Activated CD4-positive, alpha-beta T cell treated with anti-CD3 and anti-CD28 coated beads for 36 hours (primary cell): ENCODE measurements at regions not wholly inside any gene's neighbourhood (a gene's known extent, or its start where the extent isn't known, plus 50 kb on each side); places are given as distances from the start of the nearest gene placed in this dataset.
"Not testable (repeated sequence)": the region's sequence is repeated elsewhere in the genome, so short reads cannot be mapped to it uniquely, and the experiment has no call there.

ENCODE experiments used
- ATAC-seq: fragments of 200-7000 bp; cut with Tn5 transposase; one replicate; pipeline ENCODE4 v1.10.0; 2021; ENCODE audit warnings: mild to moderate bottlenecking, moderate library complexity
- CTCF ChIA-PET: fragments of 350-600 bp; sonication (Branson Sonifier 250); formaldehyde crosslinking; loops from one replicate; lab custom pipeline; 2021; ENCODE audit warnings: antibody characterized with exemption; lab: Charles Lee
- POLR2A ChIA-PET: fragments of 350-600 bp; sonication (Branson Sonifier 250); formaldehyde crosslinking; loops from one replicate; lab custom pipeline; 2021; ENCODE audit warnings: antibody characterized with exemption, inconsistent platforms; lab: Charles Lee
- DNase-seq: peaks from one replicate; pipeline ENCODE4 v3.0.0-alpha.2; 2020
- H3K27ac Mint-ChIP-seq: one replicate; pipeline ENCODE4 v1.8.0; 2021; ENCODE audit warnings: mixed read lengths
- H3K27me3 Mint-ChIP-seq: one replicate; pipeline ENCODE4 v1.8.0; 2021; ENCODE audit warnings: mixed read lengths
- H3K36me3 Mint-ChIP-seq: one replicate; pipeline ENCODE4 v1.8.0; 2021; ENCODE audit warnings: low read depth, mixed read lengths
- H3K4me1 Mint-ChIP-seq: one replicate; pipeline ENCODE4 v1.8.0; 2021; ENCODE audit warnings: mixed read lengths
- H3K4me3 Mint-ChIP-seq: one replicate; pipeline ENCODE4 v1.8.0; 2021; ENCODE audit warnings: mild to moderate bottlenecking, moderate library complexity, mixed read lengths
- H3K9me3 Mint-ChIP-seq: one replicate; pipeline ENCODE4 v1.8.0; 2021; ENCODE audit warnings: low read depth, mixed read lengths
- intact Hi-C, 2 experiments: fragments of 100-400 bp; cut with DNase I in 1 of 2; cut with micrococcal nuclease in 1 of 2; formaldehyde crosslinking; loops; one replicate each; pipeline versions ENCODE4 v1.14.2 to v1.15.1; 2022 to 2024; cut with DNase I, micrococcal nuclease

- POLR2A ChIA-PET = no interaction called here
- intact Hi-C loops = no loop called here
- peaks cover 3% of the 10 kb centered on the region for H3K27me3 Mint-ChIP-seq
- H3K36me3 Mint-ChIP-seq = no peaks in the 10 kb centered on the region
- H3K27ac Mint-ChIP-seq = no peak overlapping the region
- no peak for DNase-seq
- CTCF ChIA-PET = interaction anchor here (0.6 to 0.7 kb wide), 2 partner anchors 184 to 318 kb away, joined by 3 read pairs; no protein-coding TSS in a partner anchor
- no peak overlapping the region for H3K4me3 Mint-ChIP-seq
- no peaks in the 10 kb centered on the region for H3K4me1 Mint-ChIP-seq
- H3K9me3 Mint-ChIP-seq = no peaks in the 10 kb centered on the region
- no peak for ATAC-seq
Observed at GRCh38 chr13:30071969-30072817, 221.8 kb upstream of the UBL3 start.

GRCh38 chr13:30065181-30065580 is 214.8 kb upstream of the UBL3 start:
- no peak for ATAC-seq
- H3K9me3 Mint-ChIP-seq = no peaks in the 10 kb centered on the region
- CTCF ChIA-PET = no interaction called here

DNA sequence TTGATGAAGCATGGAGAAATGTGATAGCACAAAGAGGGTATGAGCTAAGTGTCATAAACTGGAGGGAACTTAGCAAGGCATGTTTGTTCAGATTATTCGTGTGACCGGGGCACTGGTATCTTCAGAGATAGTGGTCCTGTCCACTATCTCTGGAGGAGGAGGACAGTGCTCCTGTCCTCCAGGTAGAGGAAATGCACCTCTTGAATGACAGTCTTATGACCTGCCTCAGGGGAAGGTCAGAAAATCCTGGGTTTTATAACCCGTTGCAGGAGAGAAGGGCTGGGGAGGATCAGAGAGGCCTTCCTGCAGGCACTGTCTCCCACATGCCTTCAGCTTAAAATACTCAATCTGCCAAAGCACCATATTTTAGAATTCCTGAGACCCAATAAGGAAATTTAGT is 213.5 kb upstream of the UBL3 start:
- DNase-seq (no peak), ATAC-seq (no peak)
- H3K9me3 Mint-ChIP-seq = no peaks in the 10 kb centered on the region
- no peak overlapping the region for H3K27ac Mint-ChIP-seq
- CTCF ChIA-PET = no interaction called here
- POLR2A ChIA-PET = no interaction called here
- no peaks in the 10 kb centered on the region for H3K4me1 Mint-ChIP-seq
- H3K36me3 Mint-ChIP-seq = no peaks in the 10 kb centered on the region
- no peak overlapping the region for H3K4me3 Mint-ChIP-seq
- intact Hi-C loops = no loop called here
- peaks cover 3% of the 10 kb centered on the region for H3K27me3 Mint-ChIP-seq

More at GRCh38 chr13:30065181-30065580, 214.8 kb upstream of the UBL3 start:
- POLR2A ChIA-PET = no interaction called here
- Mint-ChIP-seq H3K27ac (no peak overlapping the region), H3K27me3 (peaks cover 3% of the 10 kb centered on the region), H3K4me1 (no peaks in the 10 kb centered on the region), H3K4me3 (no peak overlapping the region), H3K36me3 (no peaks in the 10 kb centered on the region)
- intact Hi-C loops = no loop called here
- no peak for DNase-seq

DNA sequence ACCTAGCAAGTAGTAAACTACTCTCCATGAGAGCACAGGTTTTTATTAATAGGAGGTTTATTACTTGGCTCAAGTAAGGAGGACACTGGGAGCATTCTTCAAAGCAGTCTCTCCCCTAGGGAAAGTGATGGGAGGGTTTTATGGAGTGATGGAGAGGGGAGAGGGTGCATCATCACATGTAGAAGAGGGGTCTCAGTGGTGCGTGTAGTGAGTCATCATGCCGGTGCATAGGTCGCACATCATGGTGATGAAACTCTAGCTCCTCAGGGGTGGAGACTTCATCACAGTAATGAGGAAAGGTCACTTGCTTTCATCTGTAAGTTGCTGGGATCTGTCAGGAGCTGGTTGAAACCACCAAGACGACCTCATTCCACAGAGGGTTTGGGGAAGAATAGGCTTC is 210.8 kb upstream of the UBL3 start:
- CTCF ChIA-PET = interaction anchor here (0.7 kb wide), 1 partner anchor 9 kb away, joined by 3 read pairs; no protein-coding TSS in a partner anchor
- H3K36me3 Mint-ChIP-seq = peaks cover 2% of the 10 kb centered on the region

GRCh38 chr13:30058429-30058828 is 208.0 kb upstream of the UBL3 start:
- DNase-seq = no peak
- POLR2A ChIA-PET = no interaction called here
- no peak overlapping the region for H3K27ac Mint-ChIP-seq
- no peaks in the 10 kb centered on the region for H3K4me1 Mint-ChIP-seq
- intact Hi-C loops = no loop called here
- peaks cover 4% of the 10 kb centered on the region for H3K9me3 Mint-ChIP-seq
- H3K27me3 Mint-ChIP-seq = no peaks in the 10 kb centered on the region
- CTCF ChIA-PET = no interaction called here
- H3K4me3 Mint-ChIP-seq = no peak overlapping the region
- ATAC-seq = no peak
- peaks cover 2% of the 10 kb centered on the region for H3K36me3 Mint-ChIP-seq

More for the DNA sequence above, 210.8 kb upstream of the UBL3 start:
- no peak overlapping the region for H3K4me3 Mint-ChIP-seq
- no peaks in the 10 kb centered on the region for H3K4me1 Mint-ChIP-seq
- intact Hi-C loops = no loop called here
- H3K27me3 Mint-ChIP-seq = no peaks in the 10 kb centered on the region
- H3K27ac Mint-ChIP-seq = no peak overlapping the region
- H3K9me3 Mint-ChIP-seq = peaks cover 4% of the 10 kb centered on the region
- POLR2A ChIA-PET = no interaction called here
- no peak for ATAC-seq
- DNase-seq = no peak

DNA sequence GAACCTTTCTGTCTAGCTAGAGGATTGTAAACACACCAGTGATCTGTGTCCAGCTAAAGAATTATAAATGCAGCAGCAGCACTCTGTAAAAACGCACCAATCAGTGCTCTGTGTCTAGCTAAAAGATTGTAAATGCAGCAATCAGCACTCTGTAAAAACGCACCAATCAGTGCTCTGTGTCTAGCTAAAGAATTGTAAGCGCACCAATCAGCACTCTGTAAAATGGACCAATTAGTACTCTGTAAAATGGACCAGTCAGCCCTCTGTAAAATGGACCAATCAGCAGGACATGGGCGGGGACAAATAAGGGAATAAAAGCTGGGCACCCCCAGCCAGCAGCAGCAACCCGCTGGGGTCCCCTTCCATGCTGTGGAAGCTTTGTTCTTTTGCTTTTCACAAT is 204.1 kb upstream of the UBL3 start:
- H3K4me1 Mint-ChIP-seq = peaks cover 10% of the 10 kb centered on the region
- CTCF ChIA-PET = interaction anchor here (1.0 kb wide), 1 partner anchor 19 kb away, joined by 4 read pairs; no protein-coding TSS in a partner anchor
- DNase-seq, intact Hi-C loops, H3K4me3 Mint-ChIP-seq, POLR2A ChIA-PET, H3K27ac Mint-ChIP-seq, H3K36me3 Mint-ChIP-seq, ATAC-seq, H3K27me3 Mint-ChIP-seq, H3K9me3 Mint-ChIP-seq: not testable (repeated sequence)

GRCh38 chr13:30053939-30054338 is 203.5 kb upstream of the UBL3 start:
- intact Hi-C loops = no loop called here
- no peak for DNase-seq
- Mint-ChIP-seq H3K36me3 (peaks cover 2% of the 10 kb centered on the region), H3K27me3 (no peaks in the 10 kb centered on the region), H3K27ac (no peak overlapping the region), H3K4me1 (peaks cover 10% of the 10 kb centered on the region), H3K4me3 (no peak overlapping the region), H3K9me3 (peaks cover 4% of the 10 kb centered on the region)
- POLR2A ChIA-PET = no interaction called here
- CTCF ChIA-PET = interaction anchor here (1.0 kb wide), 1 partner anchor 18 kb away, joined by 4 read pairs; no protein-coding TSS in a partner anchor
- no peak for ATAC-seq

DNA sequence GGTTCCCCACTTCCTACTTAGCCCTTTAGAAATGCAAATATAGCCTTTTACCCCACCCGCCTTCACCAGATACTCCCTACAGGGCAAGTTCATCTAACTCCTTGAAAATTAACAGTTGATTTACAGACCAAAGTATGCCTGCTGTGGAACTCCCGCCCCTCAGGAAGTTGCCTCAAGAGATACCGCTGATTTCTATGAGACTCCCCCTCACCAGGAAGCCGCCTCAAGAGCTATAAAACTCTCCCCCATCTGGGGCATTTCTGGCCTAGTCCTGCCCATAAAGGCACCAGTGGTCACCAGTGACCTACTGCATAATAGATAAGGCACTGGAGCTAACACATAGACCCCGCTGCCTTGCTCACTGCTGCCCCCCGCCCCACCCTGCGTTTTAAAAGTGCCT is 201.7 kb upstream of the UBL3 start:
- ChIA-PET CTCF (interaction anchor here (1.1 kb wide), 1 partner anchor 41 kb away, joined by 3 read pairs; no protein-coding TSS in a partner anchor), POLR2A (no interaction called here)
- Mint-ChIP-seq H3K36me3 (peaks cover 2% of the 10 kb centered on the region), H3K4me1 (peaks cover 16% of the 10 kb centered on the region), H3K9me3 (no peaks in the 10 kb centered on the region), H3K27ac (peak overlapping the region; percentile 52), H3K4me3 (no peak overlapping the region), H3K27me3 (no peaks in the 10 kb centered on the region)
- ATAC-seq (no peak), DNase-seq (peak; percentile 8)
- intact Hi-C loops = no loop called here

DNA sequence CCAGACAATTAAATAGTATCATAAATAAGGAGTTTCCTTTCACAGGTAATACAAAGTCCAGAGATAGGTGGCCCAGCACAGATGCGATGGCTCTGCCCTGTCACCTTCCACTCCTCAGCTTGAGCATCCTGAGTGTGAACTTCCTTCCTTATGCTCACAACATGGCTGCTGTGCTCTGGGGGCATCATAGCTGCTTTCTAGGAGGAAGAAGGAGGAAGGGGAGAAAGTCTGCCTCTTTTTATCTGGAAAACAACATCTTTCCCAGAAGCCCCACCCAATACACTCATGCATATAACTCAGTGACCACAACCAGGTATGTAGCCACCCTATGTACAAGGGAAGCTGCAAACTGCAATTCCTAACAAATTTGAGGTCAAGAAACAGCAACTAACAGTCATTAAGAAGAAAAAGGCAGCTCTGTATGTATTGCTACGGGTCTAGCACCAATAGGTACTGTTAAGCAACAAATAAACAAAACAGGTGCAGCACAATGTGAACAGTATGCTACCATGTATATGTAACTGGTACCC is 201.2 kb upstream of the UBL3 start:
- H3K9me3 Mint-ChIP-seq = no peaks in the 10 kb centered on the region
- H3K4me1 Mint-ChIP-seq = peaks cover 18% of the 10 kb centered on the region
- intact Hi-C loops = no loop called here
- DNase-seq (no peak), ATAC-seq (no peak)
- no peaks in the 10 kb centered on the region for H3K36me3 Mint-ChIP-seq
- POLR2A ChIA-PET = no interaction called here
- CTCF ChIA-PET = interaction anchor here (1.1 kb wide), 1 partner anchor 41 kb away, joined by 3 read pairs; no protein-coding TSS in a partner anchor
- no peaks in the 10 kb centered on the region for H3K27me3 Mint-ChIP-seq
- no peak overlapping the region for H3K4me3 Mint-ChIP-seq
- no peak overlapping the region for H3K27ac Mint-ChIP-seq

DNA sequence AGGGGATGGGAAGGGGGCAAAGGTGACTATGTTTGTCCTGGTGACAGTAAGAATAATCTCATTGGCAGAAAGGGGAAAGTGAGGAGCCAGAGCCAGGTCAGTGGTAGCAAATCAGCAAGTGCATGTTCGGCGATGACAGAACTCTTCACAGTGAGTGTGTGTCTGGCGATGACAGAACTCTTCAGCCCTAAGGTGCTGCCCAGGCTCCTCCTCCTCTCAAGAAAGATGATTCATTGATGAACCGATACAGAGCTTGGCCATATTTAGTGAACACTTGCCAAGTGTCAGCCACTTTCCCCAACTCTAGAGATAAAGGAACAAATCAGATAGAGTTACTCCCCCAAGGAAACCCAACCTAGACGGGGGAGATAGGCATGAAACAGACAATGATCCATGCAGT is 199.3 kb upstream of the UBL3 start:
- intact Hi-C loops = no loop called here
- H3K27ac Mint-ChIP-seq = no peak overlapping the region
- H3K4me3 Mint-ChIP-seq = no peak overlapping the region
- H3K4me1 Mint-ChIP-seq = peaks cover 18% of the 10 kb centered on the region
- H3K9me3 Mint-ChIP-seq = no peaks in the 10 kb centered on the region
- peak; percentile 81 for ATAC-seq
- ChIA-PET CTCF (interaction anchor here (0.6 kb wide), 1 partner anchor 93 kb away, joined by 3 read pairs; no protein-coding TSS in a partner anchor), POLR2A (no interaction called here)
- DNase-seq = peak; percentile 23
- H3K36me3 Mint-ChIP-seq = no peaks in the 10 kb centered on the region
- no peaks in the 10 kb centered on the region for H3K27me3 Mint-ChIP-seq

- ATAC-seq = peak; percentile 57
- intact Hi-C loops = no loop called here
- Mint-ChIP-seq H3K4me3 (no peak overlapping the region), H3K4me1 (peaks cover 16% of the 10 kb centered on the region), H3K27ac (no peak overlapping the region), H3K27me3 (no peaks in the 10 kb centered on the region), H3K36me3 (no peaks in the 10 kb centered on the region), H3K9me3 (no peaks in the 10 kb centered on the region)
- DNase-seq = peak; percentile 11
- ChIA-PET POLR2A (no interaction called here), CTCF (interaction anchor here (0.7 to 1.2 kb wide), 6 partner anchors 64 to 578 kb away, joined by 3 to 7 read pairs (median 4); no protein-coding TSS in a partner anchor)
Observed at GRCh38 chr13:30047154-30047874, 196.9 kb upstream of the UBL3 start.
